ENCODE measurements at regions not wholly inside any gene's neighbourhood (a gene's known extent, or its start where the extent isn't known, plus 50 kb on each side); places are given as distances from the start of the nearest gene placed in this dataset.

GRCh38 chr16:73365016-73365551 lies 317.2 kb upstream of the ZFHX3 start:
- no peak for TF ChIP-seq CTCF (IDR thresholded peaks at IDR 0.05)
- no peak for TF ChIP-seq EZH2phosphoT487 (IDR thresholded peaks at IDR 0.05; ENCODE audit: borderline replicate concordance, low read depth)
- no peak for TF ChIP-seq YY1 (IDR thresholded peaks at IDR 0.05; ENCODE audit: low read depth)
- peak; percentile 100 for TF ChIP-seq RCOR1 (IDR thresholded peaks at IDR 0.05; ENCODE audit: low read length)
- no peak for TF ChIP-seq REST (IDR thresholded peaks at IDR 0.05; ENCODE audit: low read depth, low read length)
- peak; percentile 41 for TF ChIP-seq RAD21 (IDR thresholded peaks at IDR 0.05; ENCODE audit: low read length)
- TF ChIP-seq RFX5 (IDR thresholded peaks at IDR 0.05; ENCODE audit: low read length): no peak
- no peak for TF ChIP-seq POLR2AphosphoS5 (IDR thresholded peaks at IDR 0.05; ENCODE audit: low read depth, low read length)
- TF ChIP-seq SMC3 (IDR thresholded peaks at IDR 0.05; ENCODE audit: low read depth, low read length): peak; percentile 26; the same call in 1 of the 2 replicates
- 0 out of 2 replicates have a peak, but pooled peaks have one; percentile 60 for TF ChIP-seq MXI1 (IDR thresholded peaks at IDR 0.05; ENCODE audit: low read depth, low read length)
- TF ChIP-seq TEAD4 (IDR thresholded peaks at IDR 0.05; ENCODE audit: borderline replicate concordance, insufficient read depth): no peak
- no peak for TF ChIP-seq GABPA (IDR thresholded peaks at IDR 0.05; ENCODE audit: low read depth)

Measured in SK-N-SH (cell line).